ENCODE measurements at regions not wholly inside any gene's neighbourhood (a gene's known extent, or its start where the extent isn't known, plus 50 kb on each side); places are given as distances from the start of the nearest gene placed in this dataset.

- Histone ChIP-seq H3K9me3 (no peaks in the 10 kb centered on the region), H3K36me3 (no peaks in the 10 kb centered on the region), H3K27me3 (no peaks in the 10 kb centered on the region), H3K4me1 (peaks cover 0 to 22% (median 16%) of the 10 kb centered on the region in 12 donors), H3K27ac (peak overlapping the region; percentile 1 to 90 (median 74)), H3K4me3 (peak overlapping the region in 7 of 12 donors; percentile 2 to 40 (median 19))
- 35 to 53% (median 45%) methylated on average over 10 of the region's 10 CpGs for WGBS, 4 donors
- ATAC-seq (peak in 3 of 4 donors; percentile 66 to 88 (median 74)), DNase-seq (no peak)
- no peak for TF ChIP-seq POLR2A (IDR thresholded peaks at IDR 0.05)
- no peak for TF ChIP-seq CTCF (IDR thresholded peaks at IDR 0.05)
- intact Hi-C loops (cut with DNase I) = no loop called here
Measured at GRCh38 chr3:24042174-24043059, 97.3 kb downstream of the NR1D2 start.

- ATAC-seq (no peak), DNase-seq (no peak)
- Histone ChIP-seq H3K27ac (peak overlapping the region in 11 of 12 donors; percentile 1 to 90 (median 77)), H3K4me3 (peak overlapping the region in 1 of 12 donors; percentile 35), H3K36me3 (no peaks in the 10 kb centered on the region), H3K27me3 (no peaks in the 10 kb centered on the region), H3K4me1 (peaks cover 0 to 26% (median 17%) of the 10 kb centered on the region in 12 donors), H3K9me3 (no peaks in the 10 kb centered on the region)
- intact Hi-C loops (cut with DNase I) = no loop called here
- no peak for TF ChIP-seq POLR2A (IDR thresholded peaks at IDR 0.05)
- TF ChIP-seq CTCF (IDR thresholded peaks at IDR 0.05) = no peak
- 70 to 86% (median 81%) methylated on average over 4 of the region's 4 CpGs for WGBS, 4 donors
Measured at GRCh38 chr3:24043168-24043567, 98.1 kb downstream of the NR1D2 start.

GRCh38 chr3:24043985-24044384 lies 98.9 kb downstream of the NR1D2 start:
- intact Hi-C loops (cut with DNase I) = no loop called here
- no peak for ATAC-seq
- no peak overlapping the region for H3K4me3 ChIP-seq

More at GRCh38 chr3:24043985-24044384, 98.9 kb downstream of the NR1D2 start:
- H3K4me1 ChIP-seq = peaks cover 0 to 30% (median 18%) of the 10 kb centered on the region in 12 donors
- H3K27ac ChIP-seq = peak overlapping the region in 4 of 12 donors; percentile 80 to 90 (median 82)
- no peaks in the 10 kb centered on the region for H3K36me3 ChIP-seq
- 85 to 99% (median 96%) methylated on average over 5 of the region's 5 CpGs for WGBS, 4 donors
- no peaks in the 10 kb centered on the region for H3K27me3 ChIP-seq
- H3K9me3 ChIP-seq = no peaks in the 10 kb centered on the region
- DNase-seq = no peak
- TF ChIP-seq CTCF (IDR thresholded peaks at IDR 0.05) = no peak
- TF ChIP-seq POLR2A (IDR thresholded peaks at IDR 0.05) = no peak
